SH-SY5Y (cell line): ENCODE measurements at regions not wholly inside any gene's neighbourhood (a gene's known extent, or its start where the extent isn't known, plus 50 kb on each side); places are given as distances from the start of the nearest gene placed in this dataset.

Experiments
- GATA2 ChIP-seq: IDR thresholded peaks from 2 replicates; pipeline ENCODE4 v1.6.1; 2011; ENCODE audit warnings: mild to moderate bottlenecking, low read depth, low read length
- GATA3 ChIP-seq: IDR thresholded peaks from 2 replicates; pipeline ENCODE4 v1.6.1; 2011; ENCODE audit warnings: low read depth, mild to moderate bottlenecking, low read length, moderate library complexity

GRCh38 chr2:64860936-64861335 lies 128.3 kb upstream of the SLC1A4 start:
- TF ChIP-seq GATA3 (no peak), GATA2 (no peak)
